ENCODE measurements at regions not wholly inside any gene's neighbourhood (a gene's known extent, or its start where the extent isn't known, plus 50 kb on each side); places are given as distances from the start of the nearest gene placed in this dataset.

DNA sequence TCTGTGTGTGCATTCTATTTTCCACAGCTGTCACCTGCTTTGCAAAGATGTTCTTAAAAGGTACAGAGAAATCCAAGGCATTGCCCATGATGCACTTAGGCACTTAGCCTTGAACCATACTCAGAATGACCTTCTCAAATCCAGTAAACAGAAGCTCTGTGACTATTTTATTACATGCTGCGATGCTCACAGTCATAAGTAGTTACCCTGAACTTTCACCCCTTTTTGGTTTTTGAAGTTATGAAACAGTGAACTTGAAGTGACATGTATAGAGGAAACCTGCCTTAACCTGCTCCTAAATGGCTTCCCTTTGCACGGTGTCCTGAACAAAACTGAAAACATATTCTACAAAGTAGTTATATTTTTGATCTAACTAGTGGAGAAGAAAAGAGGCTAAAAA is 100.4 kb downstream of the SLC10A2 start:
- TF ChIP-seq, protein P1, sequence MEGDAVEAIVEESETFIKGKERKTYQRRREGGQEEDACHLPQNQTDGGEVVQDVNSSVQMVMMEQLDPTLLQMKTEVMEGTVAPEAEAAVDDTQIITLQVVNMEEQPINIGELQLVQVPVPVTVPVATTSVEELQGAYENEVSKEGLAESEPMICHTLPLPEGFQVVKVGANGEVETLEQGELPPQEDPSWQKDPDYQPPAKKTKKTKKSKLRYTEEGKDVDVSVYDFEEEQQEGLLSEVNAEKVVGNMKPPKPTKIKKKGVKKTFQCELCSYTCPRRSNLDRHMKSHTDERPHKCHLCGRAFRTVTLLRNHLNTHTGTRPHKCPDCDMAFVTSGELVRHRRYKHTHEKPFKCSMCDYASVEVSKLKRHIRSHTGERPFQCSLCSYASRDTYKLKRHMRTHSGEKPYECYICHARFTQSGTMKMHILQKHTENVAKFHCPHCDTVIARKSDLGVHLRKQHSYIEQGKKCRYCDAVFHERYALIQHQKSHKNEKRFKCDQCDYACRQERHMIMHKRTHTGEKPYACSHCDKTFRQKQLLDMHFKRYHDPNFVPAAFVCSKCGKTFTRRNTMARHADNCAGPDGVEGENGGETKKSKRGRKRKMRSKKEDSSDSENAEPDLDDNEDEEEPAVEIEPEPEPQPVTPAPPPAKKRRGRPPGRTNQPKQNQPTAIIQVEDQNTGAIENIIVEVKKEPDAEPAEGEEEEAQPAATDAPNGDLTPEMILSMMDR (IDR thresholded peaks at IDR 0.05) = no peak
- TF ChIP-seq POLR2AphosphoS5 (IDR thresholded peaks at IDR 0.05) = no peak
- TF ChIP-seq POLR2A (IDR thresholded peaks at IDR 0.05) = no peak
- no peak for TF ChIP-seq EP300 (IDR thresholded peaks at IDR 0.05)

Measured in suprapubic skin (tissue), 4 donors.